ENCODE measurements at regions not wholly inside any gene's neighbourhood (a gene's known extent, or its start where the extent isn't known, plus 50 kb on each side); places are given as distances from the start of the nearest gene placed in this dataset.

DNA sequence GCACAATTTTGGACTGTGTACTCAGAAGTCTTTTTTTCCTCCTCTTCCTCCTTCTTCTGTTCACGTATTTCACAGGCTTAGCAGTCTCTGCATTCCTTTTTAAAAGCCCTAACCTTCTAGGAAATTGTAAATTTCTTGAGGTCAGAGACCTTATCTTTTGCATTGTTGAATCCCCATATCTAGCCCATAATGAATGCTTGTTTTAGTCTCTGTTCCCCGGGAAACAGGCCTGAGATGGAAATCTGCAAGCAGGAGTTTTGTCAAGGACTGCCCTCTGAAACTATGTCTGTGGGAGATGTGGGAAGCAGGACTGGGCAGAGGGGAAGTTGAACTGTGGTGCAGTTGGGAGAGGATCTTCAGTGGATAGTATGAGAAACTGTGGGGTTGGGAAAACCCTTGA lies 272.2 kb upstream of the DAB1 start:
- no peak for ATAC-seq
- DNase-seq (ENCODE audit: low spot score) = no peak

GRCh38 chr1:57686306-57686705 lies 262.4 kb upstream of the DAB1 start:
- ATAC-seq = no peak
- no peak for DNase-seq (ENCODE audit: low spot score)

DNA sequence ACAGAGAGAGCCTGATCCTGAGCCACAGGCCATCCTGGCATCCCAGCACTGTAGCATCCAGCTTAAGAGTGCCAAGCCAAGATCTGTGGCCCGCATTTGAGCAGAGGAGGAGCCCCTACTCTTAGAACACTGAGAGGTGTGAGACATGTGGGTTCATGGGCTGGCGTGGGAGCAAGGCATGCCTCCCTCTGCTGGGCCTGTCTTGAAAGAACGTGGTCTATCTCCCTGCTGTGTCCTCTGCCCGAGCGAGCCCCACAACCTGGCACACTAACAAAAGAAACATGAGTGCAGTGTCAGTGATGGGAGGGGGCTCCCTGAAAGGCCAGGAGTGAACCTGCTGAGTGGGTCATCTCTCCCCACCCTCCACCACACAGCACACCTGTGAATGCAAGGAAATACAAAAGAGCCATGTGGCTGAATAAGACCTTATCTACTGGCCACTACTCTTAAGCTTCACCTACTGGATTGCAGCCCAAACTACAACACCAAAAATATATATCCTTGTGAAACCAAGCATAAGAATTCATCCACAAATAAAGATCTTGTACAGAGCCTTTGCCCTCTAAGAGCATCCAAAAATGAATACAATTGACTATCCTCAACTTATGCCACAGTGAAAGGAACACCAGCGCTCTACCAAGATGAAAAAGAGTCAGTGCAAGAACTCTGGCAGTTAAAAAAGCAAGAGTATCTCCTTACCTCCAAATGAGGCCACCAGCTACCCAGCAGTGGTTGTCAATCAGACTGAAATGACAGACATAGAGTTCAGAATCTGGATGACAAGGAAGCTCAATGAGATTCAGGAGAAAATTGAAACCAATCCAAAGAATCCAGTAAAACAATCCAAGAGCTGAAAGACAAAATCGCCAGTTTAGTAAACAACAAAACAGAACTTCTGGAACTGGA lies 259.4 kb upstream of the DAB1 start:
- no peak for ATAC-seq

DNA sequence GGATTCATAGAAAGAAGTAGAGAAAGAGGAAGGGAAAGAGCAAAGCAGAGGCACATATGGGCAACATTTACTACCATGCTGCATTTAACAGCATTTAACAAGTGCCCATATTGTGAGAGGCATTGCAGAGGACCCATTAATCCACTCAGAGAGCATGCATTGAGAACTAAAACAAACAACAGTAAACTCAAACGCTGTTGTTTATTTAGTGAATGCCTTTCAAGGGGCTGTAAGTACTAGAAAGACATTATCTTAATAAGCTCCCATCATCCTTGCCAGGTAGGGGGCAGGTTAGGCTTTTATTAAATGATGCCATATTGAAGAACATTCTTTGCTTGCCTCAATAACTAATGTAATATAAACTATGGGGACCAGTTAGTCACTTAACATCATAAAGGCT lies 254.3 kb upstream of the DAB1 start:
- ATAC-seq = no peak
- no peak for DNase-seq (ENCODE audit: low spot score)

More for the DNA sequence above, 259.4 kb upstream of the DAB1 start:
- no peak for DNase-seq (ENCODE audit: low spot score)

DNA sequence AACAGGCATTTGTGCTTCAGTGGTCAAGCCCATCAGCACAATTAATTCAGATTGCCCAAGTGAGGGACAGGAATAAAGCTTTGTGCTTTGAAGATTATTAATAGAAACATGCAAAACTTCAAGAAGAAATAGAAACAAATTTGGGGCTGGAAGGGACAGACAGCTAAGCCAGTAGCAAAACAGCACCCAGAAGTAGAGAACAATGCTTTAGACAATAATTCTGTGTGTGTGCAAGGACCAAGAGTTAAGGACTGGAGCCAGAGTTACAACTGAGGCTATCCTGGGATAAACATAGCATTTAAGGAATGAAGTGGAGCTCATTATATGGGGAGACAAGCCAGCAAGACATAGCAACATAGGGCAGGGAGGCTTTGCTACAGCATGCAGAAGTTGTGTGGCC lies 251.9 kb upstream of the DAB1 start:
- DNase-seq (ENCODE audit: low spot score) (no peak), ATAC-seq (no peak)

DNA sequence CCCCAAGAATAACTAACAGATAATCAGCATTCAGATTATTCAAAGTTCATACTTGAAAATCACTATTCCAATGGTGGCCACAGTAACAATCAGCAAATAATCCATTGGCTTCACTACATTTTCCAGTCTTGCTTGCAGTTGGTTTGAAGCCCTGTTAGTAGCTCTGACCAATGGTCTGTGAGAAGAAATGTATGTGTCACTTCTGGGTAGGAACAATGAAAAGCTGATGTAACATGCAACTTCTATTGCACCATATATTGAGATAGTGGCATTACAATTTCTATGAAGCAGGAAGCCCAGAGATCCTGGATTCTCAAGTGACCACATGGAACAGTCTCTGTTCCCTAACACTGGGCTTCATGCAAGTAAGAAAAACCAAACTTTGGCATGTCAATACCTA lies 250.9 kb upstream of the DAB1 start:
- DNase-seq (ENCODE audit: low spot score) = no peak
- ATAC-seq = no peak

GRCh38 chr1:57672346-57673140 lies 248.7 kb upstream of the DAB1 start:
- DNase-seq (ENCODE audit: low spot score) = no peak
- no peak for ATAC-seq

DNA sequence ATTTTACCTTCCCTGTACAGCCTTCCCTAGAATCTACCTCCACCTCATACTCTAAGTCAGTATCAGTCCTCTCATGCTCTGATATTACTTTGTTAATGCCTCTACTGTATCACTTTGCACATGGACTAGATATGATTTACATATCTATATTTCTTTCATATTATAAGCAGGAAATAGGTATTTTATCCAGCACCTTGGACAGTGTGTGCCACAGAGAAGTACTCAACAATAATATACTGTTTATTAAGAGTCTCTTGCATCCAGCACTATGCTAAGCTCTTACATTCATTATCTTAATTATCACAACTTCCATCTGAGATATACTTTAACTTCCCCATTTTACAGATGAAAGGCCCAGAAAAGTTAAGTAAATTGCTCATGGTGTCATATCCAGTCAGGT lies 247.9 kb upstream of the DAB1 start:
- ATAC-seq (no peak), DNase-seq (ENCODE audit: low spot score) (no peak)

- DNase-seq (ENCODE audit: low spot score) (no peak), ATAC-seq (no peak)
Measured at GRCh38 chr1:57659804-57660203, 235.9 kb upstream of the DAB1 start.

DNA sequence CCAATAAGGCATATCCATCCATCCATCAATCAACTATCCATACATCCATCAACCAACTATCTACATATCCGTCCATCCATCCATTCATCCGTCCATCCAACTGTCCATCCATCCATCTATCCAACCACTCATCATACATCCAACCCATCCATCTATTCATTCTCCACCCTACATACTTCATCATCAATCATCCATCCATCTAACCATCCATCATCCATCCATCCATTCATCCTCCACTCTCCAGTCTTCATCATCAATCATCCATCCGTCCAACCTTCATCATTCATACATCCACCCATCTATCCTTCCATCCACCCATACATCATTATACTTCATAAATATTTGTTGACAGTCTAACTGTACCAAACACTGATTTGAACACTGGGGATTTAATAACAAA lies 231.3 kb upstream of the DAB1 start:
- ATAC-seq (no peak), DNase-seq (ENCODE audit: low spot score) (no peak)

GRCh38 chr1:57644667-57645066 lies 220.8 kb upstream of the DAB1 start:
- no peak for ATAC-seq
- no peak for DNase-seq (ENCODE audit: low spot score)

DNA sequence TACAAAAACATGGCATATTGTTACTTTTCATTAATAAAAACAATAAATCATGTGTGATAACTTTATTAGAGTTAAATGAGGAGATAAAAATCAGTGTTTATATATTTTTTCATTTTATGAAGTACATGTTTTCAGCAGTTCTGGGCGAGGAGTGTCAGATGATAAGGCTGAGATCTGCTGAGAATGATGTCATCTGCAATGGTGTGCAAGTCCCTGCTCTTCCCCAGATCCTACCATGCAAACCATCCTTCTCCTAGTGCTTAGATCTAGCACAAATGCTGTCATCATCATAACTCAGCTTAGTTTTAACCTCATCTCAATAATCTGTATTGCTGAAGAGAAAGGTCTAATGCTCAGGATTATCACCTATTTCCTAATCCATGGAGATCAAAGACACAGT lies 214.4 kb upstream of the DAB1 start:
- no peak for DNase-seq (ENCODE audit: low spot score)
- no peak for ATAC-seq

DNA sequence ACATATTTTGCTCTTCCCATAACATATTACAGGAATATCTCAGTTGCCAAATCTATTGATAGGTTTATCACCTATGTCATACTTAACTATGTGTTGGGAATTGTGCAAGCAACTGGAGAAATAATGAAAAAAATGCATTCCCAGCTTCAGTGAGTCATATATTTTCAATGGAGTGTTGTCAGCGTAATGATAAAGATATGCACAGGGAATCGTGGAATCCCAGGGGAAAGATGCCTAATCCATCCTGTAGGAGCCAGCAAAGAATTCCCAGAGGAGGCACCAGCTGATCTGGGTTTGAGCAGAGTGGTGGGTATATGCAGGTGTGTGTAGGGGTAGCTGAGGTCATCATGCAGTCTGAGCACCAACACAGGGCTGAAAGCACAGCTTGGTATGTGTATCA lies 213.3 kb upstream of the DAB1 start:
- ATAC-seq (no peak), DNase-seq (ENCODE audit: low spot score) (no peak)

GRCh38 chr1:57633881-57634280 lies 210.0 kb upstream of the DAB1 start:
- no peak for DNase-seq (ENCODE audit: low spot score)

DNA sequence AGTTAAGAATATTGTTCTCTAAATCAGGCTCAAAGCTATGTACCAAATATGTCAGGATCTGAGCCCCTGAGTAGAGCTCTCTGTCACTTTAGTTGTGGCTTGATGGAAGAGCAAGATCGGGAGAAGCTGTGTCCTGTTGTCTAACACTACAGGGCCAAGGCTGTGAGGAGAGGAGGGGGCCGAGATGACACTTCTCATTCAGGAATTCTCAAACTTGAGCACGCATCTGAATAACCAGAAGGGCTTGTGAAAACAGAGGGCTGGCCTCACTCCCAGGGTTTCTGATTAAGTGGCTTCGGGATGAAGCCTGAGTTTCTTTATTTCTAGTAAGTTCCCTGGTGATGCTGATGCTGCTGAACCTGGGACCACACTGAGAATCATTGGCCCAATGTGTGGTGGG lies 209.2 kb upstream of the DAB1 start:
- no peak for ATAC-seq
- no peak for DNase-seq (ENCODE audit: low spot score)

More at GRCh38 chr1:57633881-57634280, 210.0 kb upstream of the DAB1 start:
- ATAC-seq = no peak

- DNase-seq (ENCODE audit: low spot score) (no peak), ATAC-seq (no peak)
Measured at GRCh38 chr1:57632401-57632800, 208.5 kb upstream of the DAB1 start.

DNA sequence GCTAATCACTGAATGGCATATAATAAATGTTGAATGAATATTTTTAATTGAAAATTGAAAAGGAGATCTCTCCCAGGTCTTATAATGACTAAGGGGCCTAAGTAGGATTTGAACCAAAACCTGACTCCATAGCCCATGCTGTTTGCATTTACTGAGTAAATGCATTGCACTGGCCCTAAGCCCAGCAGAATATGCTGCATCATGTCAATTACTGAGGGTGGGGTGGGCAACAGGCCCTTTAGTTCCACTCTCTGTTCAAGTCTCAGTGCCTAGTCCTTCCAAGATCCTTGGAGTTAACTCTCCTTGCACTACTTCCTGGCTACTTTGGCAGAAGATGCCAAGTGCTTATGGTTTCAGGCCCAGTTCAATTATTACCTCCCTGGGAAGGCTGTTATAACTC lies 203.8 kb upstream of the DAB1 start:
- ATAC-seq (no peak), DNase-seq (ENCODE audit: low spot score) (no peak)

- DNase-seq (ENCODE audit: low spot score) = no peak
- no peak for ATAC-seq
Measured at GRCh38 chr1:57623791-57624538, 200.1 kb upstream of the DAB1 start.

GRCh38 chr1:57623039-57623790 lies 199.4 kb upstream of the DAB1 start:
- ATAC-seq = no peak
- DNase-seq (ENCODE audit: low spot score) = no peak

DNA sequence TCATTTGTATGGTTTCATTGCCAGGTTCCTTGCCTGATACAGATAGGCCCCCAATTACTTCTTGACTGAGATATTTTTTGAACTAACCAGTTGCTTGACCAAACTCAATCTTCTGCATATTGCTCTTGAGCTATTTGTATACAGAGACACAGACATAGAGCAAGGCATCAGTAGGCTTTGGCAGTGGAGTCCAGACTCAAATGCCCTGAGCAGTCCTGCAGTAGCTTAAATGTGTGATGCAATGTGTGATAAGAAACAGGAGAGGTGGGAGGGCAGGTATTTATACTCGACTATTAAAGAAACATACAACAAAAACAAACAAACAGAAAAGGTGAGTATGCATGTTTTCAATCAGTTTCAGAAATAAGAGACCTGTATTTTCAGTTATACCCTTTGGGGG lies 197.9 kb upstream of the DAB1 start:
- no peak for ATAC-seq
- no peak for DNase-seq (ENCODE audit: low spot score)

DNA sequence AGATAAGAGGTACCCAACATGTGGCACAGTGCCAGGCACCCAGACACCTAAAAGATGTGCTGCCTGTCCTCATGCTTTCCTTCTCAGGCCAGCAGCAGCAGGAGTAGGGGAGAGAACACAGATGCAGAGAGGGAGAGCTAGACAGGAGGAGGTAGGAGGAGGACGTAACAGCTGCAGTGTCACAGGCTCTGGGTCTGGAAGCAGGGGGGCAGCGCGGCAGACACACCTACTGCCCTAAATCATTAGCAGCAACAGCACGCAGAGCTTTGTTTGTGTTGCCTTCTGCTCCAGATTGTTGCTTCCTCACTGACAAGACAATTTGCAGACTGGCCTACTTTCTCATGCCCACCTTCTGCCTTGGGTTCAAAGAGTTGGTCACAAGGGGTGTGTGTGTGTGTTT lies 196.7 kb upstream of the DAB1 start:
- no peak for DNase-seq (ENCODE audit: low spot score)

More for the DNA sequence above, 196.7 kb upstream of the DAB1 start:
- no peak for ATAC-seq
